HG03571 (cell line): ENCODE measurements at regions not wholly inside any gene's neighbourhood (a gene's known extent, or its start where the extent isn't known, plus 50 kb on each side); places are given as distances from the start of the nearest gene placed in this dataset.

ENCODE experiments used
- ATAC-seq: cut with Tn5 transposase; IDR thresholded peaks from one replicate; pipeline ENCODE4 v1.9.1; 2021; ENCODE audit not compliant: unreplicated experiment

GRCh38 chr10:121092720-121093095, 241.5 kb downstream of the WDR11 start:
- ATAC-seq: no peak

GRCh38 chr10:121096617-121097431, 245.7 kb downstream of the WDR11 start:
- no peak for ATAC-seq

- no peak for ATAC-seq
Measured at GRCh38 chr10:121098211-121098610, 247.0 kb downstream of the WDR11 start.

- no peak for ATAC-seq
Measured at GRCh38 chr10:121098751-121099150, 247.6 kb downstream of the WDR11 start.

DNA sequence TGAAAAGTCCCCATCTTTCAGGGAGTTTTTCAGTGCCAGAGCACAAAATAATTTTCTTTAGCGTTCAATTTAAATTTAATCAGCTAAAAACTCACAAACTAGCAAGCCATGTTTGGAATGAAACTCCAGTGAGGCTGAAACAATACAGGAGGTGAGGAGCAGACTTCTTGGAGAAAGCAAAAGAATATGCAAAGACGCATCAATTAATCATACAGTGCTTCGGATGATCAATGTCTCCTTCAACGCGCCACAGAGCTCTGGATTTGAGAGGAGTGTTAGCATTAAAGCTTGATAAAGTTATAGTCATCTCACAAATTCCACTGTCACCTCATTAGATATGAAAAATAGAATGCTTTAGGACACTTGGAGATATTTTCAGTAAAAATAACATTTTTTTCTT, 248.0 kb downstream of the WDR11 start:
- no peak for ATAC-seq

GRCh38 chr10:121099592-121099991, 248.4 kb downstream of the WDR11 start:
- ATAC-seq: no peak

- no peak for ATAC-seq
Measured at GRCh38 chr10:121101561-121101960, 250.4 kb downstream of the WDR11 start.

- no peak for ATAC-seq
Measured at GRCh38 chr10:121102706-121103105, 251.5 kb downstream of the WDR11 start.

DNA sequence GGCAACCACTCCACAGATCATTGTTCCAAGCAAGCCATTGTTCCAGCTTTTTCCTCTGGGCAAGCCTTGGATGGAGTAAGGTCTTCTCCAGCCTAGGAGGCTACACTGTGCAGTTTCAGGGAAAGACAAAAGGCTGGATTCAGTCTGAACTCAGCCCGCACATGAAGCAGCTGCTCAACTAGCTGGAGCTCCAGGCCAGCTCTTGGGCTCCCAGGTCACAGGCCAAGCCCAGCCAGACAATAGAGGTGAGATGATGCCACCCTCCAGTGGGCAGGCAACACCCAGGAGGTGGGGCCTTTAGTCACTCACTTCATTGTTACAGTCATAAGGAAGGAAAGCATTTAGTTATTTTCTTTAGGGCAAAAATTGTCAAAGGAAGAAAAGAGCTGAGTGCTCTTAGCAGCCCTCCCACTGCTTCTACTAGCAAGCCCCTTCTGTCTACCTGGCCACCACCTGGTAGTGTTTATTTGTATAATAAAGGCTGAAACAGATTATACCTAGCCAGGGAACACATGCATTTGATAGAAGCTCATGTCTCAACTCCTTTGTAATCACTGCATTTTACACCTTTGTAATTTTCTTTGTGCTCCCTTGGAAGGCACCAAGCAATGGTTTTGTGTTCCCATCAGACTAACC, 253.4 kb downstream of the WDR11 start:
- no peak for ATAC-seq

DNA sequence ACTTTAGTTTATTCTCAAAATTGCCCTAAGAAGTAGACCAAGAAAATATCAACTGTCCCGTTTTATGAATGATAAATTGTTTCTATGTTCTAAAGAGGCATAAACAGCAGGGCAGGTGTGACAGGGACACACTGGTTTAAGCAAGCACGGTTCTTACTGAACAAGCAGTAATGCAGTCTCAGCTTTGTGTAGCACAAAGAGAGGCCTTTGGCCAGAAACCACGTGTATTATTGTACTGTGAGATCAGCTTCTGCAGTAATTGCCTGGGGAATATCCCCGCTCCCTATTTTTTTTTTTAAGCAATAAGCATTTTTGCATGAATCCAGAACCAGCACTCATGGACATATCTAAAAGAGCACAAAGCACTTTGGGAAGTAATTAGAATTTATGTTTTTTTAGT, 255.4 kb downstream of the WDR11 start:
- no peak for ATAC-seq

DNA sequence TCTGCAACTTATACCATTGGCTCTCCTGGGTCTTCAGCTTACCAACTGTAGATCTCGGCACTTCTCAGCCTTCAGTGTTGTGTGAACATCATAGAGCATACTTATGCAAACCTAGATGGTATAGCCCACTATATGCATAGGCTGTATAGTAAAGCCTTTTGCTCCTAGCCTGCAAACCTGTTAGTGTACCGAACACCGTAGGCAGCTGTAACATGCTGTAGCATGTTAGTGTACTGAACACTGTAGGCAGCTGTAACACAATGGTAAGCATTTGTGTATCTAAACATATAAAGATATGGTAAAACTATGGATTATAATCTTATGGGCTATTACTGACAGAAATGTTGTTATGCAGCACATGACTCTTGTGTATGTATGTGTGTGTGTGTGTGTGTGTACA, 256.9 kb downstream of the WDR11 start:
- ATAC-seq: no peak

DNA sequence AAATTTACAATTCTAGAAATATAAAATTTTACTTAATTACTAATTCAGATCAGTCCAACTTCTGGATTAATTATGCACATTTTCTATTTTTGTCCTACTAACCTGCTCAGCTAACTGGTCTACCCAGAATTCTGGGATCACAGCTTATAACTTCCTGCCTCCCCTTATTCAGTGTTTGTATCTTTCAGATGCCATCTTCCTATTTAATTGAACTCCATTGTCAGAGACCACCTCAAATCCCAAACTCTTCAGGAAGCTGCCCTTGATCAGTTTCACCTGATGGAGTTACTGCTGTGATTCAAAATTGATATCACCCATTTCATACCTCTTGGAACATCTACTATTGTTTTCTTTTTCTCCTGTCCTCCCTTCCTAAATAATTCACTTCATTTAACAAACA, 259.2 kb downstream of the WDR11 start:
- ATAC-seq: no peak

GRCh38 chr10:121112136-121112535, 261.0 kb downstream of the WDR11 start:
- no peak for ATAC-seq

DNA sequence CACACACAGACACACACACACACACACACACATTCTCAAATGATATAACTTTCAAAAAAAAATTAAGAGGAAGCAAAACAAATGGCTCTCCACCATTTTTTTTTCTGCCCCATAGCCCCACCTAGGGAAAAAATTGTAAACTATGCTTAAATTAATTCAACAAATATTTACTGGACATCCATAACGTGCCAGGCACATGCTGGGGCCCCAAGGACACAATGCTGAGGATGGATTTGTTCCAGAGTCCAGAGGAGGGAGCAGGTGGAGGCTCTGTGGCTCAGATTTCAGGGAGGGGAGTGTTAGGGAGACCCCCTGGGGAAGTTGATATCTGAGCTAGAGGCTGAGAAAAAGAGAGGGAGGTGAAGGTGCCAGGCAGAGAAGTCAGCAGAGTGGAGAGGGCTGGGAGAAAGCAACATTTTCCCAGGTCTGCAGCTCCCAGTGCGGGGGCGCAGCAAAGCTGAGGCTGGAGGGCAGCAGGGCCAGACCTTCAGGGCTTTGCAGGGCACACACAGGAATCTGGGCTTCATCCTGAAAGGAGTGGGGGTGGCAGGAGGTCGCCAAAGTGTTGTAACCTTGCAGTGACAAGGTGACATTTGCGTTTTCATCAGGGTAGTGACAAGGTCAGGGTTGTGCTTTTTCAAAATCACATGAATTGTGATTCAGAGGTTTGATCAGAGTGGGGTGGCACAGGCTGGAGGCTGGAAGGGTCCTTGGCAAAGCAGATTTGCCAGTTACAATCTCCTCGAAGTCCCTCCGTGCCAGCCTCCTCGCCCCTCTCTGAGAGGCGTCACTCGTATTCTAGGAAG, 261.6 kb downstream of the WDR11 start:
- ATAC-seq: no peak

DNA sequence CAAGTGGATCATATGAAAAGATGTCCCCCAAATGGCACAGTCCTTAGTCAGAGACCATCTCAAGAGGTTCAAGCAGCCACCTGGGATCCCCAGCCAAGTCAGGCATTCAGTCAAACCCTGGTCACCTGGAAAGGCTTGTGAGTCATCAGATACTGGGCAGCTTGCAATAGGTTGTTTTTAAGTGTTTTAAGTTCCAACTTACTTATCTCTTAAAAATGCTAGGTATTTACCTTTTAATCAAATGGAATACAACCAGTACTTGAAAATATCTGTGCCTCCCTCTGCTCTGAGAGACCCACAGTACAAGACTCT, 262.2 kb downstream of the WDR11 start:
- ATAC-seq: no peak

- ATAC-seq: no peak
Measured at GRCh38 chr10:121113911-121114310, 262.7 kb downstream of the WDR11 start.

DNA sequence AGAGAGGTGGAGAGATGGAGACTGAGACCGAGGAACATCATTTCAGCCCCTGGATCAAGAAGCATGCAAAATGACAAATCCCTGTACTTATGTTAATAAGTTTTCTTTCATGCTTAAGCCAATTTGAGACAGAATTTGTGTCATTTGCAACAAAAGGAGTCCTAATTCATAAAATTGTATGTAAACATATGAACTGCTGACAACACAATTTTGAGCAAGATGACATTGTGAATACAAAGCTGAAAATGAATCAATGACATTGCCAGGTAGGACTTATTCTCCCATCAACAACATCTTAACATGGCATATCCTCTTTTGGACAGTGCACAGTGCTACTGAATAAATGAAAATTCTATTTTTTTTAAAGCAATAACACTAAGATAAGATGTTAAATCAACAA, 264.0 kb downstream of the WDR11 start:
- ATAC-seq: no peak

- ATAC-seq: no peak
Measured at GRCh38 chr10:121121462-121121861, 270.3 kb downstream of the WDR11 start.

GRCh38 chr10:121127151-121127906, 276.2 kb downstream of the WDR11 start:
- no peak for ATAC-seq

- no peak for ATAC-seq
Measured at GRCh38 chr10:121128164-121128563, 277.0 kb downstream of the WDR11 start.

GRCh38 chr10:121129266-121129665, 278.1 kb downstream of the WDR11 start:
- ATAC-seq: no peak
